HepG2 (cell line): ENCODE measurements at regions not wholly inside any gene's neighbourhood (a gene's known extent, or its start where the extent isn't known, plus 50 kb on each side); places are given as distances from the start of the nearest gene placed in this dataset.

Experiments used
- ATAC-seq: fragments of 200-7000 bp; cut with Tn5 transposase; 3 replicates; pipeline ENCODE4 v1.9.1; 2020; ENCODE audit warnings: mild to moderate bottlenecking, moderate library complexity
- BruUV-seq: library from RNA; stranded (reverse); fragments of 400-500 nt; replicated peaks from 2 replicates; lab custom pipeline; 2021; lab: Mats Ljungman, UMichigan
- CTCF ChIA-PET: fragments of 300-600 bp; formaldehyde crosslinking; extraction: SDS; loops from one replicate; lab custom pipeline; 2021; ENCODE audit warnings: low total read pairs, inconsistent platforms, low intra/inter-chr PET ratio; lab: Yijun Ruan, JAX
- POLR2A ChIA-PET: fragments of 350-600 bp; sonication (Branson Sonifier 250); formaldehyde crosslinking; loops from one replicate; lab custom pipeline; 2020; ENCODE audit warnings: antibody characterized with exemption, inconsistent platforms; lab: Yijun Ruan, JAX
- DNase-seq: peaks from one replicate; pipeline ENCODE4 v3.0.0-alpha.2; 2015; ENCODE audit warnings: low spot score
- FAIRE-seq: peaks from 3 replicates; lab custom pipeline; 2011; peaks lifted over from hg19 to GRCh38; lab: Jason Lieb, UNC
- H2AFZ ChIP-seq: one replicate; pipeline ENCODE4 v1.6.1; 2011; ENCODE audit warnings: low read length, inconsistent platforms
- H3K27ac ChIP-seq: fragments of 300-600 bp; 3 replicates; pipeline ENCODE4 v1.8.0; 2011; ENCODE audit warnings: mixed run types, mild to moderate bottlenecking, mixed read lengths, low read length, inconsistent platforms; ENCODE audit not compliant: insufficient read depth; ENCODE audit errors: extremely low read length
- H3K27me3 ChIP-seq, 2 experiments: fragments of 200-600 bp in 1 of 2; 2 replicates in 1 of 2; 3 replicates in 1 of 2; pipeline versions ENCODE4 v1.6.0 to v1.8.0; 2011; ENCODE audit warnings: low read length in 2 of 2, mild to moderate bottlenecking in 2 of 2, moderate library complexity in 2 of 2, inconsistent platforms in 1 of 2; ENCODE audit not compliant: insufficient read depth in 2 of 2, control insufficient read depth in 1 of 2
- H3K36me3 ChIP-seq, 2 experiments: fragments of 200-600 bp in 1 of 2; replicated peaks in 1 of 2; 2 replicates in 1 of 2; 3 replicates in 1 of 2; pipeline versions ENCODE4 v1.5.1 to v1.8.0; 2011; ENCODE audit warnings: low read length in 2 of 2, inconsistent platforms in 1 of 2; ENCODE audit not compliant: insufficient read depth in 2 of 2, control insufficient read depth in 1 of 2
- H3K4me1 ChIP-seq: 2 replicates; pipeline ENCODE4 v1.5.1; 2012; ENCODE audit warnings: low read length, inconsistent platforms; ENCODE audit not compliant: insufficient read depth
- H3K4me2 ChIP-seq: 2 replicates; pipeline ENCODE4 v1.6.0; 2011; ENCODE audit warnings: low read depth, low read length, inconsistent platforms
- H3K4me3 ChIP-seq, 3 experiments: fragments of 200-600 bp in 1 of 3; sonication (generic), shearing (Covaris generic) in 1 of 3; replicated peaks in 1 of 3; 2 replicates each; pipeline ENCODE4 v1.5.1; 2011 to 2016; ENCODE audit warnings: low read length in 3 of 3, inconsistent platforms in 2 of 3, low read depth in 2 of 3, mild to moderate bottlenecking in 2 of 3, control low read depth in 1 of 3, mixed read lengths in 1 of 3; ENCODE audit not compliant: insufficient read depth in 1 of 3
- H3K79me2 ChIP-seq: one replicate; pipeline ENCODE4 v1.6.1; 2011; ENCODE audit warnings: low read length, inconsistent platforms; ENCODE audit not compliant: insufficient read depth
- H3K9ac ChIP-seq: 2 replicates; pipeline ENCODE4 v1.6.0; 2011; ENCODE audit warnings: mild to moderate bottlenecking, low read depth, low read length, inconsistent platforms; ENCODE audit not compliant: insufficient read depth
- H3K9me3 ChIP-seq: 2 replicates; pipeline ENCODE4 v1.5.1; 2012; ENCODE audit warnings: mild to moderate bottlenecking, low read length
- H4K20me1 ChIP-seq: 2 replicates; pipeline ENCODE4 v1.6.0; 2011; ENCODE audit warnings: inconsistent platforms, mild to moderate bottlenecking, low read length, moderate library complexity; ENCODE audit not compliant: insufficient read depth
- CENPX ChIP-seq: sonication (generic); formaldehyde crosslinking; IDR thresholded peaks from 2 replicates; pipeline ENCODE4 v1.9.0; 2021; ENCODE audit warnings: mild to moderate bottlenecking, missing genetic modification reagents, moderate library complexity
- KDM6A ChIP-seq: IDR thresholded peaks from 2 replicates; pipeline ENCODE4 v1.6.1; 2016; ENCODE audit warnings: low read depth
- NFATC3 ChIP-seq: sonication (generic); formaldehyde crosslinking; IDR thresholded peaks from 2 replicates; pipeline ENCODE4 v1.5.1; 2020; ENCODE audit warnings: mild to moderate bottlenecking, missing genetic modification reagents
- TBX3 ChIP-seq: fragments of 450-650 bp; IDR thresholded peaks from 2 replicates; pipeline ENCODE4 v1.6.1; 2017; ENCODE audit warnings: antibody characterized with exemption, mild to moderate bottlenecking, inconsistent platforms, borderline replicate concordance
- ZNF205 ChIP-seq: IDR thresholded peaks from 2 replicates; pipeline ENCODE4 v1.6.1; 2018; ENCODE audit warnings: missing biosample characterization, missing genetic modification reagents
- in situ Hi-C: cut with HindIII; loops from 2 replicates; pipeline ENCODE4 v1.10.0; 2017; ENCODE audit warnings: low pct_unique_long_range_greater_than_20kb; ENCODE audit not compliant: extremely low pct_ligation_motif_present
- intact Hi-C: fragments of 100-400 bp; cut with micrococcal nuclease; formaldehyde crosslinking; loops from one replicate; pipeline ENCODE4 v1.10.0; 2022; ENCODE audit not compliant: unreplicated experiment
- TF ChIP-seq, protein P1 (sequence below): sonication (generic); formaldehyde crosslinking; IDR thresholded peaks from 2 replicates; pipeline ENCODE4 v1.4.0; 2020; ENCODE audit warnings: missing genetic modification reagents
- TF ChIP-seq, protein P2 (sequence below): sonication (generic); formaldehyde crosslinking; IDR thresholded peaks from 2 replicates; pipeline ENCODE4 v1.5.1; 2020; ENCODE audit warnings: mild to moderate bottlenecking, missing genetic modification reagents, moderate library complexity

DNA sequence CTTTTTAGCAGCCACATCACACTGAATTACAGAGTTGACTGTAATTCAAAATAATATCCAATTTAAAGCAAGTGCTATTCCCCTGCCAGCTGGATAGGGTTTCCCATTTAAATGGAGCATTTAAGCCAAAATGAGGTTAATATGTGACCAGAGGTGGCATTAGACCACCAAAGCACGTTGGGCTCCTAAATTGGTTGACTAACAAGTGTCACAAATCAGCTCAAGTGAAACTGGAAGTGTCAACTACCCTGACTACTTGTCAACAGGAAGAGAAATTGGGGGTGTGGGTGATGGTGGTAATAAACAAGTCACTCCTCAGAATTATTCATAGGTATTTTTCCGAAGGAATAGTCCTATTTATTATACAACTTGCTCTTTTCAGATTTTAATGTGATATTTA is 609.6 kb upstream of the TLE4 start (continued):
- TF ChIP-seq, protein P1, sequence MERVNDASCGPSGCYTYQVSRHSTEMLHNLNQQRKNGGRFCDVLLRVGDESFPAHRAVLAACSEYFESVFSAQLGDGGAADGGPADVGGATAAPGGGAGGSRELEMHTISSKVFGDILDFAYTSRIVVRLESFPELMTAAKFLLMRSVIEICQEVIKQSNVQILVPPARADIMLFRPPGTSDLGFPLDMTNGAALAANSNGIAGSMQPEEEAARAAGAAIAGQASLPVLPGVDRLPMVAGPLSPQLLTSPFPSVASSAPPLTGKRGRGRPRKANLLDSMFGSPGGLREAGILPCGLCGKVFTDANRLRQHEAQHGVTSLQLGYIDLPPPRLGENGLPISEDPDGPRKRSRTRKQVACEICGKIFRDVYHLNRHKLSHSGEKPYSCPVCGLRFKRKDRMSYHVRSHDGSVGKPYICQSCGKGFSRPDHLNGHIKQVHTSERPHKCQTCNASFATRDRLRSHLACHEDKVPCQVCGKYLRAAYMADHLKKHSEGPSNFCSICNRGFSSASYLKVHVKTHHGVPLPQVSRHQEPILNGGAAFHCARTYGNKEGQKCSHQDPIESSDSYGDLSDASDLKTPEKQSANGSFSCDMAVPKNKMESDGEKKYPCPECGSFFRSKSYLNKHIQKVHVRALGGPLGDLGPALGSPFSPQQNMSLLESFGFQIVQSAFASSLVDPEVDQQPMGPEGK (CRISPR knock-in tag) = no peak
- no peak for TF ChIP-seq TBX3
- no peak for TF ChIP-seq NFATC3 (CRISPR knock-in tag)

- no TSS peak for BruUV-seq
- DNase-seq = no peak
- Histone ChIP-seq H3K9me3 (peaks cover 62% of the 10 kb centered on the region), H3K4me1 (no peaks in the 10 kb centered on the region), H3K4me2 (no peak overlapping the region), H3K79me2 (no peaks in the 10 kb centered on the region), H3K27ac (no peak overlapping the region), H2AFZ (no peak overlapping the region), H4K20me1 (no peaks in the 10 kb centered on the region), H3K4me3 (no peak overlapping the region), H3K27me3 (peaks cover 0 to 1% of the 10 kb centered on the region in 2 experiments; a peak in 1 of 5 replicates), H3K9ac (no peak overlapping the region), H3K36me3 (no peaks in the 10 kb centered on the region)
- no peak for FAIRE-seq
- in situ Hi-C loops (no loop called here), intact Hi-C loops (no loop called here)
- TF ChIP-seq CENPX (CRISPR knock-in tag) = no peak
- TF ChIP-seq, protein P2, sequence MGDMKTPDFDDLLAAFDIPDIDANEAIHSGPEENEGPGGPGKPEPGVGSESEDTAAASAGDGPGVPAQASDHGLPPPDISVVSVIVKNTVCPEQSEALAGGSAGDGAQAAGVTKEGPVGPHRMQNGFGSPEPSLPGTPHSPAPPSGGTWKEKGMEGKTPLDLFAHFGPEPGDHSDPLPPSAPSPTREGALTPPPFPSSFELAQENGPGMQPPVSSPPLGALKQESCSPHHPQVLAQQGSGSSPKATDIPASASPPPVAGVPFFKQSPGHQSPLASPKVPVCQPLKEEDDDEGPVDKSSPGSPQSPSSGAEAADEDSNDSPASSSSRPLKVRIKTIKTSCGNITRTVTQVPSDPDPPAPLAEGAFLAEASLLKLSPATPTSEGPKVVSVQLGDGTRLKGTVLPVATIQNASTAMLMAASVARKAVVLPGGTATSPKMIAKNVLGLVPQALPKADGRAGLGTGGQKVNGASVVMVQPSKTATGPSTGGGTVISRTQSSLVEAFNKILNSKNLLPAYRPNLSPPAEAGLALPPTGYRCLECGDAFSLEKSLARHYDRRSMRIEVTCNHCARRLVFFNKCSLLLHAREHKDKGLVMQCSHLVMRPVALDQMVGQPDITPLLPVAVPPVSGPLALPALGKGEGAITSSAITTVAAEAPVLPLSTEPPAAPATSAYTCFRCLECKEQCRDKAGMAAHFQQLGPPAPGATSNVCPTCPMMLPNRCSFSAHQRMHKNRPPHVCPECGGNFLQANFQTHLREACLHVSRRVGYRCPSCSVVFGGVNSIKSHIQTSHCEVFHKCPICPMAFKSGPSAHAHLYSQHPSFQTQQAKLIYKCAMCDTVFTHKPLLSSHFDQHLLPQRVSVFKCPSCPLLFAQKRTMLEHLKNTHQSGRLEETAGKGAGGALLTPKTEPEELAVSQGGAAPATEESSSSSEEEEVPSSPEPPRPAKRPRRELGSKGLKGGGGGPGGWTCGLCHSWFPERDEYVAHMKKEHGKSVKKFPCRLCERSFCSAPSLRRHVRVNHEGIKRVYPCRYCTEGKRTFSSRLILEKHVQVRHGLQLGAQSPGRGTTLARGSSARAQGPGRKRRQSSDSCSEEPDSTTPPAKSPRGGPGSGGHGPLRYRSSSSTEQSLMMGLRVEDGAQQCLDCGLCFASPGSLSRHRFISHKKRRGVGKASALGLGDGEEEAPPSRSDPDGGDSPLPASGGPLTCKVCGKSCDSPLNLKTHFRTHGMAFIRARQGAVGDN (CRISPR knock-in tag) = no peak
- TF ChIP-seq KDM6A (CRISPR knock-in tag) = no peak
- TF ChIP-seq ZNF205 = no peak
- POLR2A ChIA-PET = no interaction called here
- CTCF ChIA-PET = no interaction called here
- no peak for ATAC-seq
These were observed 607.9 kb upstream of the TLE4 start for GRCh38 chr9:78963911-78964310.
